IPS-20b (cell line): ENCODE measurements at regions not wholly inside any gene's neighbourhood (a gene's known extent, or its start where the extent isn't known, plus 50 kb on each side); places are given as distances from the start of the nearest gene placed in this dataset.

Source experiments
- H3K27ac ChIP-seq: one replicate; pipeline ENCODE4 v1.5.1; 2013; ENCODE audit warnings: low read length
- H3K27me3 ChIP-seq: 2 replicates; pipeline ENCODE4 v1.6.1; 2013; ENCODE audit warnings: mild to moderate bottlenecking, low read length, inconsistent platforms; ENCODE audit not compliant: insufficient read depth
- H3K36me3 ChIP-seq: 2 replicates; pipeline ENCODE4 v1.6.1; 2013; ENCODE audit warnings: low read depth, mild to moderate bottlenecking, inconsistent platforms, low read length, moderate library complexity; ENCODE audit not compliant: insufficient read depth
- H3K4me1 ChIP-seq: 2 replicates; pipeline ENCODE4 v1.6.1; 2013; ENCODE audit warnings: mild to moderate bottlenecking, control low read depth, inconsistent platforms, low read length, moderate library complexity; ENCODE audit not compliant: insufficient read depth
- H3K4me3 ChIP-seq: 2 replicates; pipeline ENCODE4 v1.5.1; 2013; ENCODE audit warnings: mild to moderate bottlenecking, low read length, inconsistent platforms
- H3K9ac ChIP-seq: 2 replicates; pipeline ENCODE4 v1.6.1; 2013; ENCODE audit warnings: low read depth, mild to moderate bottlenecking, inconsistent platforms, low read length, moderate library complexity
- H3K9me3 ChIP-seq: 2 replicates; pipeline ENCODE4 v1.6.1; 2013; ENCODE audit warnings: mild to moderate bottlenecking, low read depth, low read length, inconsistent platforms; ENCODE audit not compliant: insufficient read depth

GRCh38 chr2:82124629-82125028, 1820.1 kb upstream of the LRRTM1 start:
- Histone ChIP-seq H3K36me3 (no peaks in the 10 kb centered on the region), H3K27ac (no peak overlapping the region), H3K4me1 (no peaks in the 10 kb centered on the region), H3K9ac (no peak overlapping the region), H3K4me3 (no peak overlapping the region), H3K27me3 (no peaks in the 10 kb centered on the region), H3K9me3 (peaks cover 6% of the 10 kb centered on the region; the same call in 1 of the 2 replicates)

- no peak overlapping the region for H3K27ac ChIP-seq
- H3K27me3 ChIP-seq, result no peaks in the 10 kb centered on the region
- H3K36me3 ChIP-seq, result no peaks in the 10 kb centered on the region
- no peaks in the 10 kb centered on the region for H3K4me1 ChIP-seq
- no peak overlapping the region for H3K4me3 ChIP-seq
- H3K9me3 ChIP-seq, result no peaks in the 10 kb centered on the region
- H3K9ac ChIP-seq, result no peak overlapping the region
Observed at GRCh38 chr2:82120654-82121053, 1816.1 kb upstream of the LRRTM1 start.

- Histone ChIP-seq H3K4me3 (no peak overlapping the region), H3K27ac (no peak overlapping the region), H3K9ac (no peak overlapping the region), H3K36me3 (no peaks in the 10 kb centered on the region), H3K27me3 (no peaks in the 10 kb centered on the region), H3K4me1 (no peaks in the 10 kb centered on the region), H3K9me3 (no peaks in the 10 kb centered on the region)
Observed at GRCh38 chr2:82120115-82120514, 1815.6 kb upstream of the LRRTM1 start.

- H3K9me3 ChIP-seq, result no peaks in the 10 kb centered on the region; the same call in 1 of the 2 replicates
- H3K9ac ChIP-seq, result no peak overlapping the region
- H3K4me1 ChIP-seq, result no peaks in the 10 kb centered on the region
- H3K36me3 ChIP-seq, result no peaks in the 10 kb centered on the region
- no peaks in the 10 kb centered on the region for H3K27me3 ChIP-seq
- no peak overlapping the region for H3K27ac ChIP-seq
- H3K4me3 ChIP-seq, result no peak overlapping the region
Observed at GRCh38 chr2:82109418-82109817, 1804.9 kb upstream of the LRRTM1 start.

- Histone ChIP-seq H3K9me3 (no peaks in the 10 kb centered on the region), H3K36me3 (no peaks in the 10 kb centered on the region), H3K9ac (no peak overlapping the region), H3K4me1 (no peaks in the 10 kb centered on the region), H3K27ac (no peak overlapping the region), H3K27me3 (no peaks in the 10 kb centered on the region), H3K4me3 (no peak overlapping the region)
Observed at GRCh38 chr2:82098617-82099016, 1794.1 kb upstream of the LRRTM1 start.

- Histone ChIP-seq H3K9me3 (peaks cover 14% of the 10 kb centered on the region), H3K4me1 (no peaks in the 10 kb centered on the region), H3K36me3 (no peaks in the 10 kb centered on the region), H3K27me3 (no peaks in the 10 kb centered on the region), H3K27ac (no peak overlapping the region), H3K4me3 (no peak overlapping the region), H3K9ac (no peak overlapping the region)
Observed at GRCh38 chr2:82089518-82089917, 1785.0 kb upstream of the LRRTM1 start.

GRCh38 chr2:82084679-82085392, 1780.3 kb upstream of the LRRTM1 start:
- Histone ChIP-seq H3K27me3 (no peaks in the 10 kb centered on the region), H3K36me3 (no peaks in the 10 kb centered on the region), H3K4me1 (no peaks in the 10 kb centered on the region), H3K9me3 (peaks cover 14% of the 10 kb centered on the region), H3K4me3 (no peak overlapping the region), H3K27ac (no peak overlapping the region), H3K9ac (no peak overlapping the region)

- no peak overlapping the region for H3K27ac ChIP-seq
- H3K9me3 ChIP-seq, result peaks cover 9% of the 10 kb centered on the region; the same call in 1 of the 2 replicates
- H3K4me3 ChIP-seq, result no peak overlapping the region
- no peaks in the 10 kb centered on the region for H3K36me3 ChIP-seq
- no peak overlapping the region for H3K9ac ChIP-seq
- H3K4me1 ChIP-seq, result no peaks in the 10 kb centered on the region
- no peaks in the 10 kb centered on the region for H3K27me3 ChIP-seq
Observed at GRCh38 chr2:82075875-82076274, 1771.3 kb upstream of the LRRTM1 start.

GRCh38 chr2:82062463-82062862, 1757.9 kb upstream of the LRRTM1 start:
- Histone ChIP-seq H3K9me3 (no peaks in the 10 kb centered on the region), H3K27ac (no peak overlapping the region), H3K9ac (no peak overlapping the region), H3K4me1 (peaks cover 9% of the 10 kb centered on the region), H3K36me3 (no peaks in the 10 kb centered on the region), H3K4me3 (no peak overlapping the region), H3K27me3 (no peaks in the 10 kb centered on the region)

- Histone ChIP-seq H3K9ac (no peak overlapping the region), H3K4me3 (no peak overlapping the region)
Observed at GRCh38 chr2:82055846-82056245, 1751.3 kb upstream of the LRRTM1 start.

GRCh38 chr2:82043867-82044266, 1739.3 kb upstream of the LRRTM1 start:
- Histone ChIP-seq H3K36me3 (no peaks in the 10 kb centered on the region), H3K9me3 (no peaks in the 10 kb centered on the region; the same call in none of the 2 replicates), H3K4me1 (no peaks in the 10 kb centered on the region), H3K4me3 (no peak overlapping the region), H3K27ac (no peak overlapping the region), H3K27me3 (no peaks in the 10 kb centered on the region), H3K9ac (no peak overlapping the region)

More at GRCh38 chr2:82055846-82056245, 1751.3 kb upstream of the LRRTM1 start:
- H3K9me3 ChIP-seq, result no peaks in the 10 kb centered on the region
- H3K27me3 ChIP-seq, result no peaks in the 10 kb centered on the region
- no peaks in the 10 kb centered on the region for H3K36me3 ChIP-seq
- no peak overlapping the region for H3K27ac ChIP-seq
- H3K4me1 ChIP-seq, result no peaks in the 10 kb centered on the region

GRCh38 chr2:82027921-82028615, 1723.5 kb upstream of the LRRTM1 start:
- H3K27me3 ChIP-seq, result no peaks in the 10 kb centered on the region
- no peaks in the 10 kb centered on the region for H3K36me3 ChIP-seq
- H3K4me1 ChIP-seq, result no peaks in the 10 kb centered on the region
- H3K9ac ChIP-seq, result no peak overlapping the region
- 0 out of 2 replicates have a peak, but pooled peaks cover 1% of the 10 kb centered on the region for H3K9me3 ChIP-seq
- no peak overlapping the region for H3K27ac ChIP-seq
- H3K4me3 ChIP-seq, result no peak overlapping the region
